ENCODE measurements at regions not wholly inside any gene's neighbourhood (a gene's known extent, or its start where the extent isn't known, plus 50 kb on each side); places are given as distances from the start of the nearest gene placed in this dataset.

DNA sequence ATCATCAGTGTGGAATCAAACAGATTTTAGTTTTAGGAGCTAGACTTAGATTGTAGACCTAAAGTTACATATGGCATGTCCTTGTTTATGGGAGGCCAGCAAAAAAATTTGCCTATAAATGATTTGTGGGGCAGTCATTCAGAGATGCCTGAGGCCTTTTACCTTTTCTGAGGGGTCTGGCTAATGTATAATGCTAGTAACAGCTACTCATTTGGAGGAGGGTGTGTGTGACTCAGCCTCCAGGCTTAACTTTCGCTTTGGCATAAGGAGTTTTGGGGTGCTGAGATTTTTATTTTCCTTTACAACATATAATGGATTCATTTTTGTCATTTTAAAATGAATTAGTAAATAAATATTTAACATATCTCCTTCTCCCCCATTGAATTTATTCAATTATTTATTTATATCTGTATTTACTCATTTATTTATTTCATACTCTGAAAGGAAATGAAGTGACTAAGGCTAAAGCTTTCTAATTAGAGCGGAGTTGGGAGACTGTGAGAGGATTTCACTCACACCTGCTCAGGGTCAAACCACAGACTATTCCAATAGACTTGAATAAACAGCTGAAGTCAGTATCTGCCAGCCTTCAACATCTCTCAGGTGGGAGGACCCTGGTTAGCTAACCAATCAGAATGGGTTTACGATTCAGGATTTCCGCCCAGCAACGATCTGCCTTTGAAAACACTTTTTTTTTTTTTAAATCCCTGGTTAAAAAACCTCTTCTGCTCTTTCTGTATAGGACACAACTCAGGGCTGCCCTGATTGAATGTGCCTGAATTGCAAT is 487.5 kb upstream of the SGCD start:
- no peak for DNase-seq (ENCODE audit: low spot score)

DNA sequence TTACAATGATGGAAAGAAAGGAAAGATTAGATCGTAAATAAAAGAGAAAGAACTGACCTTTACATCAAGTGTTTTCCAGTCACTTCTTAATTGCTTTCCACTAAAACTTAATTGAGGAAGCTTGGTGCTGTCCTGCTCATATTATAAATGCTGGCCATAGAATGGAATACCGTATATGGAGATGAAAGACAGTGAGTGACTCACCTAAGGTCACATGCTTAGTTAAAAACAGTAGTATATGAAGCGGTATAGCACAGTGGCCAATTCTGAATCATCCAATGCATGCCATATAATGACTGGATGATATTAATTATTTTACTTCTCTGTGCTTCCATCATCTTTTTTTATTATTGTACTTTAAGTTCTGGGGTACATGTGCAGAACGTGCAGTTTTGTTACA is 482.4 kb upstream of the SGCD start:
- DNase-seq (ENCODE audit: low spot score) = no peak

DNA sequence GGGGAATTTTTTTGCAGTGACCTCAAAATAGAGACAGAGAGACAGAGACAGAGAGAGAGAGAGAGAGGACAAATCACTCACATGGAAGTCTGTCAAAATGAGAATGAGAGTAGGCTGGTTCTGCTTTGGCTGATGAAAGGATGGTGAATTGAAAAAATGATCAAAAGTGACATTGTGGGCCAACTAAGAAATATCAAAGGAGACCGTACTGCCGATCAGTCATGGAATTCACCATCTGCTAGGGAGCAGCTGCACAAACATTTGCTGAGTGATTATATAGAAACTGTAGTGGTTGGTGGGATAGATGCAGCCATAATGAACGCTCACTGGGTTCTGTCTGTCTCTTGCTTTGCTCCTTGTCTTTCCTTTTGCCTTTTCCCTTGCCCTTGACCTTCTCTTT is 476.6 kb upstream of the SGCD start:
- DNase-seq (ENCODE audit: low spot score) = no peak

DNA sequence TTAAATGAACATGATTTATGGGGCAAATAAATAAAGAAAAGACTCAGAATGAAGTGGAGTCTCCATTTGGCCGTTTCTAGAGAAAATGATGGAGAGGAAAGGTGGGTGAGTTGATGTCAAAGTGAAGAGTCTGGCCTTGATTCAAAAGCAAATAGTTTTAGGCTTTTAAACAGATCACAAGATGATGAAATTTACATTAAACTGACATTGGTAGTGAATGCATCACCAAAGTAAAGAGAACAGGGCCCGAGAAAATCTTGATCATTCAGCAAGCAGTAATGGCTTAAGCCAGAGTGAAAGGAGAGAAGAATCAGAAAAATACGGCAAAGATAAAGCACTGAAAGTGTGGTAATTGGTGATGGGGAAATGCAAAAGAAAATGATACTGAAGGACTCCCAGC is 460.0 kb upstream of the SGCD start:
- DNase-seq (ENCODE audit: low spot score) = no peak

DNA sequence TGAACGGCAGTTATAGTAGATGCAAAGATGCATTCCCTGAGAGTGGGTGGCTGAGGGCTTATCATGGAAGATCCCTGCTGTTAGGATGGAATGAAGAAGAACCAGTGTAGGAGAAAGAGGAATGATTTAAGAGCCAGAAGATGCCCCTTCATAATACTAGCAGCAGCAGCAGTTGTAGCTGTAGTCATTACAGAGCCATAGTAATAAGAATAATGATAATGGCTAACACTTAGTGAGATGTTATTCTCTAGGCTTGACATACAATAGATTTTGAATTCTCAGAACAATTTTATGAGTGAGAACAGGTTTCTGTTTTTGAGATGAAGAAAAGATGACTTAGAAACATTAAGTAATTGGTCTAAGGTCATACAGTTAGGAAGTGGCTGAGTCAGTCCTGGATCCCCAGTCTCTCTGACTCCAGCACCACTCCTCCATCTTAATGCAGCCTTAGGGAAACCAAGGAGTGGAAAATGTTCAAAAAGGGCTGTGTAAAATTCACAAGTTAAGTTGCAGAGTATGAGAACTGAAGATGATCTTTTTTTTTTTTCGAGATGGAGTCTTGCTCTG is 459.4 kb upstream of the SGCD start:
- DNase-seq (ENCODE audit: low spot score) = no peak

DNA sequence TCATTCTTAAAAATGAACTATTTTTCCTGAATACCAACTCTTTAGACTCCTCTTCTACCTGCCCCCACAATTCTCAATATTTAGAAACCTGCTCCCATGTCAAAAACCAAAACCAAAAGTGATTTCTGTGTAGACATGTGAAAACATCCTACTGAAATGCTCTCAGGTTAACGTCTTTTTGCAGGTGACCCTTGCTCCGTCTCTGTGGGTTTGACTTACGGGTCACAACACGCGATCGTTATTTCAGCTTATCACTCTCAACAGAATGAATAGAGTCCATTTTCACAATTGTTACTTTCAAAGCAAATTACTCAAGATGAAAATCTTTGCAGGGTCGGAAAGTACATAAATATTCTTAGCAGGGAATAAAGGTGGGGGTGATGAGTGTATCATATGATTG is 456.3 kb upstream of the SGCD start:
- DNase-seq (ENCODE audit: low spot score) = no peak

DNA sequence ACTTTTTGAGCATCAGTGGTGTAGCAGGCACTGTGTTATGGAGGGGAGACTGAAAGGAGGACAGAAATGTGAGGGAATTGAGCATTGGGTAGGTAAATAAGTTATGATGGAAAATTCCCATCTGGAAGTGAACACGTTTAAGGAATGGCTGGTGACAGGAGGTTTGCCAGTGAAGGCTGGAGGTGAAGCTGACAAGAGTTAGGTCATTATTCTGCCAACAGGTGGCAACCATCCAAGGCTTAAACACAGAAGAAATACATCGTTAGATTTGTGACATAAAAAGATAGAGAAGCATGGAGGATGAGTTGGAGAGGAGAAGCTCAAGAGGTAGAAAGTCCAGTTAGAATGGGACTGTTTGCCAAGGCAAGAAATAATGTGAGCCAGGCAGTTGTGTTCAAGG is 455.3 kb upstream of the SGCD start:
- DNase-seq (ENCODE audit: low spot score) = no peak

DNA sequence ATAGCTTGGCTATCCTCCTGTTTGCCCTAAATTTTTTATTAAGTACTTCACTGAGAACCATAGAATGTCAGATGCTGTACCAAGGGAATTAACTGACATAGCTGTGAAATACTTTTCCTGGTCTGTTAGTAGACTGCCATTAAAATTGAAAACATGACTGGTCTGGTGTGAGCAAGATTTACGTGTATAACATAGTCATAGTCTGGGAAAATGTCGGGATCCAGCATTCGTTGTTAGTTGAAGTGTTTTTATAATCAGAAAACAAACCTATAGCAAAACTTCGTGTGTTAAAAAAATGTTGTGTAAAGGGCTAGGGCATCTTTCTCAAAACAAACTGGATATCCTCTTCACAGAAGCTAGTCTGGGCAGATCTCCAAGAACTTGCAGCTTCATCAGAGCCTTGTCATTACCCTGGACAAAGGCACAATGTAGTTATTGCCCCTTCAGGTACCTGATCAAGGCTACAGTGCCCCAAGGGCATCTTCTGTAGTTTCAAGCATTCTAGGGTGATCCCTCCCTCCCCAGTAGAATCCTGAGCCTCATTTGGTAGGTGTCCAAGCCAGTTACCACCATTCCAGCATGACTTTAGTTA is 454.2 kb upstream of the SGCD start:
- DNase-seq (ENCODE audit: low spot score) = no peak

DNA sequence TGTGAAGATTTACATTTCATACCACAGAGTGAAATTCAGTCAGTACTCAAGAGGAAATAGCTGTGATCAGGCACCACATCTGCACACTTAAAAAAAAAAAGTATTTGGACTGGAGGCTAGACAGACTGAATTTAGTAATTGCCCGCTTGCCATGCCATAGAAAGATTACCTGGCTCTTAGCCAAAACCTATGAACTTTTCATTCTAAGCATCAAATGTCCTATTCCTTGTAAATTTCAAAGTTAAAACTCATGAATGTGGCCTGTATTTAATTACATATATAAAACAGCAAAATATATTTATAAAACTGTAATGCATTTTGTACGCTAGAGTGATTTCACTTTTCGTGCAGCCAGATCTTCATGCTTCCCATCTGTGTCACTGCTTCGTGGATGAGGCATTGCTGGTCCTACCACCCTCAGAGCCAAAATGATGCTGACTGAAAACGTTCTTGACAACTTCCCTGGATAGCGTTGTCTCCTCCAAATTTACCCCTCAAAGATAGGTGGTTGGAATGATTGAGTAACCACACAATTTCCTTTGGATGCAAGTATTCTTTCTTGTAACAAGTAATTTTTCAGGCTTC is 447.9 kb upstream of the SGCD start:
- no peak for DNase-seq (ENCODE audit: low spot score)

DNA sequence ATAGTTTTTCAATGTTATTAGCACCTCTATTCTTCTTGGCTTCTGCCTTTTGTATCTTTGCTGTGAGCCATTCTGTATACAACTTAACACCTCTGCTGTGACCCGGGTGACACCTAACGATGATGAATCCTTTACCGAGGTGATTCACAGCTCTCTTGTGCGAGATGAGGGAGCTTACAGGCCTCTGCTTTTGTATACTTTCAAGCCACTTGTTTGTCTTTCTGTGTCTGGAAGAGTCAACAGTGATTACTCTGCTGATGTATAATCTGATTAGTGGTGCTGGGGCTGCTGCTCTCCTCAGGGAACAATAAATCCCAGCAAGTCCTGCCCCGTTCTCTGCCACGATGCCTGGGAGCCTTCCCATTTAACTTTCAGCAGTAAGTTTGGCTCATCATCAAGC is 442.9 kb upstream of the SGCD start:
- no peak for DNase-seq (ENCODE audit: low spot score)

DNA sequence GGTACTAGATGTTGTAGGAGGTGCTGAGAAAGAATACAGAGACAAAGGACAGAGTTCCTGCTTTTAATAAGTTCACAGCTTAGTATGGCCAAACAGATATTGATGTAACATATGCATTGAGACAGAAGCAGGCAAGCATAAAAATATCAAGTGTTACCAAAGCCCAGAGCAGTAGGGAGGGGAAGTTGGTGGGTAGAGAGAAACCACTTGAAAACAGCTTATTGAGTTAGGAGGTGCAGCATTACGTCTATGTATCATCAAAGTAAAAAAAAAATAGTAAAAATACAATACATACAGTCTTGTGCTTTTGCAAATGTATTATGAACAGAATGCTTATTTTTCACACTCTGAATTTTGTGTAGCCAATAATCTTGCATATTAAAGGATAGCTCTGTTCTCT is 441.8 kb upstream of the SGCD start:
- DNase-seq (ENCODE audit: low spot score) = no peak

DNA sequence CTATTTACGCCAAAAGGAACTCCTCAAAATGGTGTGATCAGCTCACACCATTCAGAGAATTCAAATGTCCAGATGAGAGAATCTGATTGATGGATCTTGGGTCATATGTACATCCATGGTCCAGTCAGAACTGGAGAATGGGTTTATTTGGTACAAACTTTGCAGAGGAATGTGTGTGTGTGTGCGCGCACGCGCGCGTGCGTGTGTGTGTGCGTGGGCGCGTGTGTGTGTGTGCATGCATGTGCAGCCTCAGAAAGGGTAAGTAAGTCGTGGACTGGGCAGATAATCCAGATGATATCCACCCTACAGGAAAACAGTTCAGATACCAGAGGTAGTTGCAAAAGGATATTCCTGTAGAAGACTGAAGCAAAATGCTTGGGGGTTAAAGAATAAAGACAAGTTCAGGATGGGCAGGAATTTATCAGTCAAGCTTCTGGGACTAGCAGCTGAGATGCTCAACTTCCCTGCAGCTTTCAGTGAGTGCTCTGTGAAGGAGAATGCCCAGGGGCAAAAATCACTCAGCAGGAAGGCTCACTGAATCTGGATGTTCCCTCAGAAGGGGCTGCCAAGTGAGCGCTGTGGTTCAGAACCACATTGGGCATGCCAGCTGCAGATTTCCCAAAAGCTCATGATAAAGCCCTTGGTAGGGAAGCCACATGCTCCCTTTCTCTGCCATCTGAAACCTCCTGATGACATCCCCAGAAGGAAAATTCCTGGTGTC is 440.5 kb upstream of the SGCD start:
- no peak for DNase-seq (ENCODE audit: low spot score)

DNA sequence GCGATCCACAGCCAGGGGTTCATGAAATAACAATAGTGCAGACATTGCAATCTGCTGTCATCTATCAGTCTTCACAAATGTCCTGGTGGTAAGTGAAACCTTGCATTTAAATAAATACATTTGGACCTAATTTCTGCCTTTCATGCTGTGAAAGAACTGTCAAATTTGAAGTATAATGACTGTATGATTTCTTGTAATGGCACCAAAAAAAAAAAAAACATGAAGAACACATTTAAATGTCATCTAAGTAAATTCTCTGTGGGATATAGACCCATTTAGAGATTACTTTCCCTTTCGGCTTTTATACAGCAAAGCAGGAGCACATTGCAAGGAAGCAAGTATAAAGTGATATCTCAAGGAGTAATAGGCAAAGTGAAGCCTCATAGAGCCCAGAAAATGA is 431.5 kb upstream of the SGCD start:
- DNase-seq (ENCODE audit: low spot score) = no peak

DNA sequence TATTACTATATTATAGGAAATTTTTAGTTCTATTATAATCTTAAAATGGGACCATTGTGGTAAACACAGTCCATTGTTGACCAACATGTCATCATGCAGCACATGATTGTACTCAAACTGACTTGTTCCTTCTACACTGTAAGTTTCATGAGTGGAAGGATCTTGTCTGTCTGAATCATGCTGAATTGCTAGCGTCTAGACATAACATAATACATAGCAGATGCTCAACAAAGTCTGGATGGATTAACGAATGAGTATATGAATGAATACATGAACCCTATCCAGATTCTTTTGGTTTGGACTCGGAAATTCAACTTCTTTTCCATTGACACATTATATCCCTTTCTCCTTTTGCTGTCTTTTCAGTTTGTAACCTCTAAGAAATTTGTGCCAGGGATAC is 429.2 kb upstream of the SGCD start:
- DNase-seq (ENCODE audit: low spot score) = no peak

DNA sequence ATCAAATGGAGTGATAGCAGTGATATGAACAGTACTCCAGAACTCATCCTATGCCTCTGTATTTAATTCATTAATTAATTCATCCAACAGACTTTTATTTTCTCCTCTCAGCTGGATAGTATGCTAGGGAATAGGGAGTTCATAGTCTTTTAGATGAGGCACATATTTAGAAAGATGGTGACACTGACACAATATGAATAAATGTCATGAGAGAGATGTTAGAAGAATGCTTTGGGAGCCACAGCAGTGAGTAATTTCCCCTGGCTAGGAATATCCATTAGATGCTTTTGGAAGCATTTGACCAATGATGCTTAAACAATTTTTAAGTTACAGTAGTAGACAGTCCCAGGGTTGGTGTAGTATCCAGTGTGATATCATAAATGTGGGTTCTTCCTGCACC is 428.7 kb upstream of the SGCD start:
- no peak for DNase-seq (ENCODE audit: low spot score)

DNA sequence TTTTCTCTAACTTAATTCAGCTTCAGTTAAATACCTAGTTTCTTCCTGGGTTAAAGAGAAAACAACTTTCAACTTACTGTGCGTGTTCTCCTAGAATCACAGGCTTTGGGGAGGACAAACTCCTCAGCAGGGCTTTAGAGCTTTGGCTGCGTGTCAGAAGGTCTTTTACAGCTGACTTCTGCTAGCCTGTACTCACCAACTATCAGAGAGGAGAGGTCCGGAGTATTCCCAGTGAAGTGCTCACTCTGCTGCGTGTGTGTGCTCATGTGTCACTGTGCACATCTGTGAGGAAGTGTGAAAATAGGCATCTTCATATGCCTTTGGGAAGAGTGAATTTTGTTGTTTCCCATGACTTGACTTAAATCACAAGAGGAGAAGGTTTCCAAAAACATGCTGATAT is 423.2 kb upstream of the SGCD start:
- DNase-seq (ENCODE audit: low spot score) = no peak

DNA sequence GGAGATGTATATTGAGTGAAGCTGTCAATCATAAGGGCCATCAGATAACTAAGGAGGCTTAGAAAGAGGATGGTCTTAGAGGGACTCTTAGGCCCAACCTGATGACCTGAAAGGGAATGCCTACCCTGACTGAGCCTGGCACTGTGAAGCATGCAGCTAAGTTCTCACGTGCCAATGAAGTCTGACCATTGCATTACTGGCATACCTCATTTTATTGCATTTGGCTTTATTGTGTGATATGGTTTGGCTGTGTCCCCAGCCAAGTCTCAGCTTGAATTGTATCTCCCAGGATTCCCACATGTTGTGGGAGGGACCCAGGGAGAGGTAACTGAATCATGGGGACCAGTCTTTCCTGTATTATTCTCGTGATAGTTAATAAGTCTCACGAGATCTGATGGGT is 421.6 kb upstream of the SGCD start:
- no peak for DNase-seq (ENCODE audit: low spot score)

DNA sequence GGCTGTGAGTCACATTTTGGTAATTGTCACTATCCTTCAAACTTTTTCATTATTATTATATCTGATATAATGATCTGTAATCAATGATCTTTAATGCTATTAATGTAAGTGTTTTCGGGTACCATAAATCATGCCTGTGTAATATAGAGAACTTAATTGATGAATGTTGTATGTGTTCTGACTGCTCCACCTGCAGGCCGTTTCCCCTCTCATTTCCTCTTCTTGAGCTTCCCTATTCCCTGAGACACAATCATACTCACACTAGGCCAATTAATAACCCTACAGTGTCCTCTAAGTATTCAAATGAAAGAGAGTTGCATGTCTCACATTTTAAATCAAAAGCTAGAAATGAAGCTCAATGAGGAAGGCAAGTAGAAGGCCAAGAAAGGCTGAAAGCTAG is 420.9 kb upstream of the SGCD start:
- DNase-seq (ENCODE audit: low spot score) = no peak

DNA sequence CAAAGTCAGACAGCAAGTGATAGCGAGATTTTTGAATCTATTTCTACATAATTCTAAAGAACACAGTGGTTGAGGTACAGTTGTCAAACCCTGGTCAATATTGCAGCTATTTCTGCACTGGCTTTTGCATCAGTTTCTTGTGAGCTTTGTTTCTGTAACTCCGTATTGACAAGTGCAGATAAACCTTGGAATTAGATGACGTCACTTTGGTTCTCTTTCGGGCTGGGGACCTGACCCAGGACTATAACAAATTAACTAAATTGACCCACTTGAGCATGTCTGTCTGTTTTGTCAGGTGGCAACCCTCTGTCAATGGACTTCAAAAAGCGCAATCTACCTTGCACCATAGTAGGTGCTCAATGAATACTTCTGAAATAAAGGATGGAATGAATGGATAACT is 418.4 kb upstream of the SGCD start:
- DNase-seq (ENCODE audit: low spot score) = no peak

DNA sequence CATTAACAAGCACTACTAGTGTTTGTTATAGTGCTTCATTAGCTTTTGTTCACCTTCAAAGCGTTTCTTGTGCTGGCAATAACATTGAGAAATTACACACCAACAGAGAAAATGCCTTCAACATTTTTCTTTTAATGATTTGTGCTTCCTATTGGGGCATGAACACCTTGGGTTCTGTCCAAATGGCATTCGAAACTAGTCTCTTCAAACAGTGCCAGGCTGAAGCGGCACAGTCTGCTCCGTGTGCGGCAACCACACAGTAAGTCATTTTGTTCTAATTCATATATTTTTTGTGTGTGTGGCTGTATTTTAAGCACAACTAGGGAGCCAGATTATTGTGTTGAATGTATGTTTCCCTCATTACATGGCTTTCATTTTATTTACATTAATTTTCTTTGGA is 414.7 kb upstream of the SGCD start:
- DNase-seq (ENCODE audit: low spot score) = no peak

DNA sequence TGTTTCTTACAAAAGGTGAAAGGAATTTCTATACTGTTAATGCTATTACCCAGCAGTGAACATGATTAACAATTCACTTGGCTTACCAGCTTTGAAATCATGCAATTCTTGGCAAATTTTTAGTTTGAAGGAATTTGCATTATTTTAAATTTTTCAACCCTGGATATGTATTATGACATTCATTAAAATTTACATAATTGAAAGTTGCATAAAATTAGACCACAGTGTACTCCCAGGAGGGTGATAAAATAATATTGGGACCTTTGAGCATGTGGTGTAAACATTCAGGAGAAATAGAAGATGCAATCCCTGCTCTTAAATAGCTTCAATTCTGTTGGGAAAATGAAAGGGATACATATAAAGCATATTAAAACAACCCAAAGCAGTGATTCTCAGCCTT is 412.2 kb upstream of the SGCD start:
- DNase-seq (ENCODE audit: low spot score) = no peak

DNA sequence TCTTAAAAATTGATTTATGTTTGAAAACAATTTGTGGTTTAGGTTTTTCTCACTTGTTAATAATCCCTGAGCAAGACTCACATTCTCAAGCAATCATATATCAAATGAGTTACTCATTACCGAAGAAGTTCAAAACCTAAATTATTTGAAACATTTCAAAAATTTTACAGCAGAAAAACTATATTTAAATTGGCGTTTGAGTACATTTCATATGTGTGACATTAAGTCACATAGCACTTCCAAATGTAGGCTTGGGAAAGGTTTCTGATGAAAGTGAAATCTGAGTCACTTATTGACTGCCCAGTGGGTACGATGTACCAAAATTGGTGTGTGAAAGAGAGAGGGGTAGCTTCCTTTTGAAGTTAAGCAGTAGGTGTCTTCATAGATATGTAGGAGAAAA is 411.4 kb upstream of the SGCD start:
- no peak for DNase-seq (ENCODE audit: low spot score)

DNA sequence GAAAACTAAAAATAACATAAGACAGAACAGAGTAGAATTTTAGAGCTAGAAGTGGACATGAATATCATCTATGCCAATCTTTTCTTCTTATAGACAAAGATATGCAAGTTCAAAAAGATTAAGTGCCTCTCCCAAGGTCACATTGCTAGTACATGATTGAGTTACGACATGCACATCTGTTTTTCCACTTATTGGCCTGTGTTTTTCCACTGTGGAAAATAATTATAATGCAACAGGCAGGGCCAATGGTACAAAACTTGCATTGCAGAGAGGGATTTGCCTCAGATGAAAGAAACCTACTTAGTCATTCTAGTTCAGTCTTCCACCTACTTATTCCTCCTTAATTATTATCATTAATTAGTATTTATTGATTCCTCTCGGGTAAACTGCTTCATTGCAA is 407.8 kb upstream of the SGCD start:
- DNase-seq (ENCODE audit: low spot score) = no peak

All from putamen (tissue), 1 donor.